ENCODE measurements at regions not wholly inside any gene's neighbourhood (a gene's known extent, or its start where the extent isn't known, plus 50 kb on each side); places are given as distances from the start of the nearest gene placed in this dataset.
"Not testable (repeated sequence)": the region's sequence is repeated elsewhere in the genome, so short reads cannot be mapped to it uniquely, and the experiment has no call there.

DNA sequence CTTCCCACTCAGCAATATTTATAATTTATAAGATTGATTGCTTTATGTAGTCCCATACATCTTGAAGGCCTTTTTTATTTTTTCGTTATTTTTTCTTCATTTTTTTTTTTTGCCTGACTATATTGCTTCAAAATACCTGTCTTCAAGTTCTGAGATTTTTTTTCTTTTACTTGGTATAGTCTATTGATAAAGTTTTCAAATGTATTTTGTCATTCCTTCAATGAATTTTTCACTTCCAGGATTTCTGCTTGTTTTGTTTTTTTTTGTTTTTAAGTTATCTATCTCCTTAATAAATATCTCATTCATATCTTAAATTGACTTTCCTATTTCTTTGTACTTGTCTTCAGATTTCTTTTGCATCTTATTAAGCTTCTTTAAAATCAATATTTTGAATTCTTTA lies 905.6 kb upstream of the CDH6 start:
- Mint-ChIP-seq H3K36me3 (ENCODE audit: low read depth) (no peaks in the 10 kb centered on the region), H3K27ac (no peak overlapping the region), H3K4me3 (no peak overlapping the region), H3K4me1 (no peaks in the 10 kb centered on the region), H3K9me3 (peaks cover 20% of the 10 kb centered on the region), H3K27me3 (no peaks in the 10 kb centered on the region)
- no peak for ATAC-seq (replicated peaks)

DNA sequence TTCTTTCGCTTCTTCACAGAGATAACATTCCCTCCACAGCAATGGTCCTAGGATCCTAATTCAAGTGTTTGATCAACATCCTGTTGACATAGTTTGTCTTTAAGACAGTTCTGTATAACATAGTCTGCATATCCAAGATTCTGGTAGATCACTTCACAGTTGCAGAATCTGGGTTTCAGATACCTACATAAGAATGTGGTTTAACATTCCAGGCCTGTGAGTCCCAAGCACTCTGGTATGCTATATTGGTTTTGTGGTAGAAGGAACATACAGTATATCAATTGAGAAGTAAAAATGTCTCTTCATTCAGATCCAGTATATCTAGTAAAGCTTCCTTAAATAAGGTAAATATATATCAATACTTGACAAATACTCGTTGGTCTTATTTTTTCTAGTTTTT lies 914.2 kb upstream of the CDH6 start:
- Mint-ChIP-seq H3K4me1 (no peaks in the 10 kb centered on the region), H3K4me3 (no peak overlapping the region), H3K27me3 (no peaks in the 10 kb centered on the region), H3K9me3 (peaks cover 5% of the 10 kb centered on the region), H3K27ac (no peak overlapping the region), H3K36me3 (ENCODE audit: low read depth) (no peaks in the 10 kb centered on the region)
- no peak for ATAC-seq (replicated peaks)

DNA sequence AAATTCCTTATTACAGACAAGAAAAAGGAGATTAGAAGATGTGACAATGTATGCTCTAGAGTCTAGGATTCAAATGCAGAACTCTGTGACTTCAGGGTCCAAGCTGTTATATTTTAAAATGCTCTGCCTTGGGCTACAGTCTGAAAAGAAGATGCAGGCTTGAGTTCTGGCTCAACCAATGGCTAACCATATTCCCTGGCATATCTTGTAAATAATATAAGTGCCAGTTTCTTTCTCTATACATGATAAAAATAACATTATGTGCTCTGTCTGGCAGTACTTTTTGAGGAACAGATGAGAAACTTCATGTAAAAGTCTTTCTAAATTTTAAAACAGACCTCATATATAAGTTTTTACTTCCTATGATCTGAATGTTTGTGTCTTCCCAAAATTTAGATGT lies 926.5 kb upstream of the CDH6 start:
- Mint-ChIP-seq H3K27ac (no peak overlapping the region), H3K4me1 (no peaks in the 10 kb centered on the region), H3K9me3 (peaks cover 7% of the 10 kb centered on the region), H3K27me3 (no peaks in the 10 kb centered on the region), H3K36me3 (ENCODE audit: low read depth) (no peaks in the 10 kb centered on the region), H3K4me3 (no peak overlapping the region)
- ATAC-seq (replicated peaks), result no peak

DNA sequence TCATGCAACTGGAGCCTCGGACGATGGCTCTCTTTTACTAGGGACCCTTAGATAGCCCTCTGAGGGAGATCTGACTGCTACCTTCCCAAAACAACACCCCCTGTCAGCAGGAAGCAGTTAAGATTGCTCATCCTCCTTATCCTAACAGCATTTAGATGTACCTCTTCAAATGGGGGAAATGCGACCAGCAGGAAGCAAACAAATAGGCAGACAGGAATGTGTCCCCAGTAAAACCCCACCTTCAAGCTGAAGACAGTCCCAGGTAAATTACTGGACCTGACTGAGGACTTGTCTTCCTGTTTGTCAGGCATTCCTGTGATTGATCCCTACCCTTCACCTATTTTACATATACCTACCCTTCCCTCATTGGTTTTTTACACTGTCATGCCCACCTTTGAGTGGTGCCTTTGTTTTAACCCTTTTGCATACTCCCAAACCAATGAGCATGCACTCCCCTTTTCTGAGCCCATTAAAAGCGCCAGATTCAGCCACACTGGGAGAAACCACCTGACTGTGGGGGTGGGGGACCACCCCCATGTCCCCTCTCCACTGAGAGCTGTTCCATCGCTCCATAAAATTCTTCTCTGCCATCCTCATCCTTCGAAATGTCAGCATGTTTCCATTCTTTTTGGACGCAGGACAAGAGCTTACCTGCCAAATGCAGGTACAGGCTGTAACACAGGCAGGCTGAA lies 954.0 kb upstream of the CDH6 start:
- no peaks in the 10 kb centered on the region for H3K36me3 Mint-ChIP-seq (ENCODE audit: low read depth)
- no peak overlapping the region for H3K27ac Mint-ChIP-seq
- H3K9me3 Mint-ChIP-seq, result peaks cover 17% of the 10 kb centered on the region
- no peak overlapping the region for H3K4me3 Mint-ChIP-seq
- no peak for ATAC-seq (replicated peaks)
- no peaks in the 10 kb centered on the region for H3K4me1 Mint-ChIP-seq
- no peaks in the 10 kb centered on the region for H3K27me3 Mint-ChIP-seq

DNA sequence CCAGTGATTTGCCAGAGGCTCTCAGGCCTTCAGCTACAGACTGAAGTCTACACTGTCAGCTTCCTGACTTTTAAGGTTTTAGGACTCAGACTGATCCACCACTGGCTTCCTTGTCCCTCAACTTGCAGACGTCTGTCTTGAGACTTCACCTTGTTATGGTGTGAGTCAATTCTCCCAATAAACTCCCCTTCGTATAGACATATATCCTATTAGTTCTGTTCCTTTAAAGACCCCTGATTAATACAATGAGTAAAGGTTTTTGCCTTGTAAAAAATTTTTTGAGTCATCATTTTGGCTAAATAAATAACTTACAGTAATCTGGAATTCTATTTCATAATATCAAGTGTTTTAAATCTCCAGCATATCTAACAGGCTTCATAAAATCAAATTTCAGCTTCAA lies 956.3 kb upstream of the CDH6 start:
- Mint-ChIP-seq H3K9me3 (peaks cover 17% of the 10 kb centered on the region), H3K36me3 (ENCODE audit: low read depth) (no peaks in the 10 kb centered on the region), H3K27ac (no peak overlapping the region), H3K27me3 (no peaks in the 10 kb centered on the region), H3K4me3 (no peak overlapping the region), H3K4me1 (no peaks in the 10 kb centered on the region)
- no peak for ATAC-seq (replicated peaks)

DNA sequence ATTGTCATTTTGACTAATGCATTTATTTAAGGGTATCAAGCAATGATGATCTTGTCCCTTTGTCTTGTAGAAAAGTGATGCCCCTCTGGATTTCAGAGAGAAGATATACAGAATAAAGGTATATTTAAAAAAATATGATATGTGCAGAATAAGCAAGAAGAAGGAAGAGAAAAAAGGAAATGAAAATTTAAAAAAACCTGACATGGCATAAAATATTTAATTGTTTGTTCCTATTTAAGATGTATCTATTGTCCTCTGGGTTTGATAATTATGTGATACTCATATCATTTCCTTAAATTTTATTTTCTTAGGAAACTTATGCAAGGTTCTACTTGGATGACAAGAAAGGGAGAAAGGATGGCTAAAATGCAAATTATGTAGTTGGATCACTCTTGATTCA lies 983.7 kb upstream of the CDH6 start:
- no peaks in the 10 kb centered on the region for H3K36me3 Mint-ChIP-seq (ENCODE audit: low read depth)
- no peaks in the 10 kb centered on the region for H3K4me1 Mint-ChIP-seq
- ATAC-seq (replicated peaks), result no peak

DNA sequence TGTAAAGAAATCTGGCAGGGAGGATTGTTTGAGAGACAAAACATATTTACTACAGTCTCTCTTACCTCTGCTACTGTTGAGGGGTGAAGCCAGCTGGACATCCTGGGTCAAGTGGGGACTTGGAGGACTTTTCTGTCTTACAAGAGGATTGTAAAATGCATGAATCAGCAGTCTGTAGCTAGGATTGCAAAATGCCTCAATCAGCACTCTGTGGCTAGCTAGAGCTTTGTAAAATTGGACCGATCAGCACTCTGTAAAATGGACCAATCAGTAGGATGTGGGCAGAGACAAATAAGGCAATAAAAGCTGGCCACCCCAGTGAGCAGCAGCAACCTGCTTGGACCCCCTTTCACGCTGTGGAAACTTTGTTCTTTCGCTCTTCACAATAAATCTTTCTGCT lies 995.8 kb upstream of the CDH6 start:
- Mint-ChIP-seq H3K4me1 (no peaks in the 10 kb centered on the region), H3K27me3 (no peaks in the 10 kb centered on the region), H3K4me3 (no peak overlapping the region), H3K36me3 (ENCODE audit: low read depth) (no peaks in the 10 kb centered on the region), H3K27ac (no peak overlapping the region), H3K9me3 (peaks cover 7% of the 10 kb centered on the region)
- no peak for ATAC-seq (replicated peaks)

More for the DNA sequence above, 983.7 kb upstream of the CDH6 start:
- Mint-ChIP-seq H3K27me3 (no peaks in the 10 kb centered on the region), H3K9me3 (peaks cover 22% of the 10 kb centered on the region), H3K27ac (no peak overlapping the region), H3K4me3 (no peak overlapping the region)

DNA sequence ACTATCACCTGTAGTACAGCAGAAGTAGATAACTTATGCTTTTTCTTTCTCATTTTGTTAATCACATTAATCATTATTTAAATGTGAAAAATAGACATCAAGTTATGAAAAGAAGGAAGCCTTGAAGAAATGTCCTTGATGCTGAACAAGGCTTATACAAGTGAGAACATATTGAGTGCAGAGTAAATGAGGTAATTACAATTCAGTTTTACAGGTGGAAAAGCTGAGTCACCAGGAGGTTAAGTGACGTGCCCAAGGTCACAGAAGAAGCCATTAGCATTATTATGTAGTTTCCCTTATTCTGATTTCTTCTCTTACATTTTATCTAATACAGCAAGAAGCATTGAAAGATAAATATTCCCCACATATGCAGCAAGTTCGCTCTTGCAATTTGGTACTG lies 998.5 kb upstream of the CDH6 start:
- Mint-ChIP-seq H3K4me1 (no peaks in the 10 kb centered on the region), H3K4me3 (no peak overlapping the region), H3K36me3 (ENCODE audit: low read depth) (no peaks in the 10 kb centered on the region), H3K9me3 (peaks cover 3% of the 10 kb centered on the region), H3K27ac (no peak overlapping the region), H3K27me3 (no peaks in the 10 kb centered on the region)
- ATAC-seq (replicated peaks), result no peak

DNA sequence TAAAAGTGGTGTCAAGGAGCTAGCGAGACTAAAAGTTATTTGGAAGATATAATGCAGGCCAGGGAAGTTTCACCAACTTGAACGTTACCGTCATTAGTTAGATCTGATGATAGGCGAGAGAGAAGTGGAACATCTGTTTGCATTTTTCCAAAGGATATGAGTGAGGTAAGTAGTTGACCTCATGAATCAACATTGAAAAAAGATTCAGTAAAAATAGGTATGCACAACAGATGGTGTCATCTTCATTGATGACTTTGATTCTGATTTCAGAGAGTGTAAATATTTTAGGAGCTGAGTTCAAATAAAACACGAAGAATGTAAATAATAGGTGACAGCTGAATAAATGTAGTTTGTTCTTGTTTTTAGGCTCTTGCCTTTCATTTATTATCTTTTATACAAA lies 998.9 kb upstream of the CDH6 start:
- ATAC-seq (replicated peaks), result no peak
- Mint-ChIP-seq H3K27ac (no peak overlapping the region), H3K4me3 (no peak overlapping the region), H3K9me3 (peaks cover 4% of the 10 kb centered on the region), H3K4me1 (no peaks in the 10 kb centered on the region), H3K27me3 (no peaks in the 10 kb centered on the region), H3K36me3 (ENCODE audit: low read depth) (no peaks in the 10 kb centered on the region)

DNA sequence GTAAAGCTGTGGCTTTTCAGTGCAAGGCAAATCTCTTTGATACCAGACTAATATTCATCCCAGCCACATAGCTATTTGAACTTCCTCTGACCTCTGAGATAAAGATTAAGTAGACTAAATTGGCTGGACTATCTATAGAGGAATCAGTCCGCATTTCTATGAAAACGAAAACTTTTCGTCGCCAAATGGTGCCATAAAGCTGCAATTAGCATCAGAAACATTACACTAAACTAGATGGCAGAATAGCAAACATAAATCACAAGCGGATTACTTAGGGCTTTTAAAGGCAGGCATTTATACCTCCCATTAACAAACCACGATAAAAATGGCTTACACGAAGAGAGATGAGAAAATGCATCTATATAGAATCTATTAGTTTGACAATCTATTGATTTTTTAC lies 1009.7 kb upstream of the CDH6 start:
- Mint-ChIP-seq H3K27me3 (no peaks in the 10 kb centered on the region), H3K4me3 (no peak overlapping the region), H3K27ac (no peak overlapping the region), H3K9me3 (peaks cover 10% of the 10 kb centered on the region), H3K4me1 (no peaks in the 10 kb centered on the region), H3K36me3 (ENCODE audit: low read depth) (no peaks in the 10 kb centered on the region)
- no peak for ATAC-seq (replicated peaks)

DNA sequence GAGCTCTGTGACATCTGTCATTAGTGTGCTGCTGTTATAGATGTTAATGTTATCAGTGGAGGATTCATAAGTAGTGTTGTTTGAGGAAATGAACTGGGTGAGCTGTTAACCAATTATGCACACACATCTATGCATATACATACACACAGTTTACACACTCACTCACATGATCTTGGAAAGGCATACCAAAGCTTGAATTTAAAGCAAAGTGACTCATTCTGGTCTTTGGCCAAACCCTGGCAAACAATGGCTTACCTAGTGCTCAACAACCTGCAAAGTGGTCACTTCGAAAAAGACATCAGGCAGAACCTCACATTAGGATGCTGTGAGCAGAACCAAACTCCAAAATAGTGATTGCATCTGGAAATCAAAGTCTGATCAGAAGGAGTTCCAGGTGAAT lies 1037.3 kb upstream of the CDH6 start:
- Mint-ChIP-seq H3K9me3 (peaks cover 27% of the 10 kb centered on the region), H3K36me3 (ENCODE audit: low read depth) (no peaks in the 10 kb centered on the region), H3K27ac (no peak overlapping the region), H3K4me3 (no peak overlapping the region), H3K4me1 (no peaks in the 10 kb centered on the region), H3K27me3 (no peaks in the 10 kb centered on the region)
- ATAC-seq (replicated peaks), result no peak

DNA sequence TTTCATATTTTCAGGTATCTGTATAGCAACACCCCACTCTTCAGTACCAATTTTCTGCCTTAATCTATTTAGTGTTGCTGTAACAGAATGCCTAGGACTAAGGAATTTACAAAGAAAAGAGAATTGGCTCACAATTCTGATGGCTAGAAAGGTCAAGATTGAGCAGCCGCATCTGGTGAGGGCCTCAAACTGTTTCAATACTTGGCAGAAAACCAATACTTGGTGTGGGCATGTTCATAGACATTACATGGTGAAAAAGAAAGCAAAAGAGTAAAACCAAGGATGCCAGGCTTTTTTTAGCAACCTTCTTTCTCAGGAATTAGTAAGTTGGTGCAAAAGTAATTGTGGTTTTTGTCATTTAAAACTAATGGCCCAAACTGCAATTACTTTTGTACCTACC lies 1041.1 kb upstream of the CDH6 start:
- no peaks in the 10 kb centered on the region for H3K27me3 Mint-ChIP-seq
- no peak for ATAC-seq (replicated peaks)
- H3K4me1 Mint-ChIP-seq, result no peaks in the 10 kb centered on the region
- no peaks in the 10 kb centered on the region for H3K36me3 Mint-ChIP-seq (ENCODE audit: low read depth)
- H3K4me3 Mint-ChIP-seq, result no peak overlapping the region
- H3K27ac Mint-ChIP-seq, result no peak overlapping the region
- H3K9me3 Mint-ChIP-seq, result peaks cover 26% of the 10 kb centered on the region

DNA sequence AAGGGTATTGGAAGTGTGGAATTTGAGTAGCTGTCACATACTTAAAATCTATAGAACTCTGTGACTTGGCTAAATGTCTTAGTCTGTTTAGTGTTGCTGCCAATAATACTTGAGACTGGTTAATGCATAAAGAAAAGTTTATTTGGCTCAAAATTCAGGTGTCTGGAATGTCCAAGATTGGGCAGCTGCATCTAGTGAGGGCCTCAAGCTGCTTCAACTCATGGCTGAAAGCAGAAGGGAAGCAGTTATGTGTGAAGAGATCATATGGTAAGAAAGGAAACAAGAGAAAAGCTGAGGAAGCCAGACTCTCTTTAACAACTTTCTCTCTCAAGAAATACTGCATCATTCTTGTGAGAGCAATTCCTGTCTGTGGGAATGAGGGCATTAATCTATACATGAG lies 1043.3 kb upstream of the CDH6 start:
- Mint-ChIP-seq H3K4me1 (no peaks in the 10 kb centered on the region), H3K4me3 (no peak overlapping the region), H3K27me3 (no peaks in the 10 kb centered on the region), H3K9me3 (peaks cover 19% of the 10 kb centered on the region), H3K36me3 (ENCODE audit: low read depth) (no peaks in the 10 kb centered on the region), H3K27ac (no peak overlapping the region)
- ATAC-seq (replicated peaks), result no peak

DNA sequence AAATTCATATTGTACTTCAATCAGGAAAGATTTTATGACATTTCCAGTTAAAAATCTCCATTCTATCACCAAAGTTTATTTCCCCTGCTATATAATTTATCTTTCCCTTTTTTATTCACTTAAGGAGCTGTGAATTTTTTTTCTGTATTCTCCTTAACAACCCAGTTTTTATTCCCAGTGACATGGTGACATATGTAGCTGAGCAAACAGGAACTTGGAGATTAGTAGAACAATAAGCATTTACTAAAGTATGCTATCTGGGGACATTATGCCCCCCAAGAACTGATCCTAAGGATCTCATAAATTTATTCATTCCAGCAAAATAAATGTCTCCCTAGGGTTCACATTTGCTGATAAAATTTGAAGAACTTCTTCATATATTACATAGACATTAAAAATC lies 1044.0 kb upstream of the CDH6 start:
- Mint-ChIP-seq H3K9me3 (peaks cover 19% of the 10 kb centered on the region), H3K4me3 (no peak overlapping the region), H3K27me3 (no peaks in the 10 kb centered on the region), H3K4me1 (no peaks in the 10 kb centered on the region), H3K27ac (no peak overlapping the region), H3K36me3 (ENCODE audit: low read depth) (no peaks in the 10 kb centered on the region)
- ATAC-seq (replicated peaks), result no peak

DNA sequence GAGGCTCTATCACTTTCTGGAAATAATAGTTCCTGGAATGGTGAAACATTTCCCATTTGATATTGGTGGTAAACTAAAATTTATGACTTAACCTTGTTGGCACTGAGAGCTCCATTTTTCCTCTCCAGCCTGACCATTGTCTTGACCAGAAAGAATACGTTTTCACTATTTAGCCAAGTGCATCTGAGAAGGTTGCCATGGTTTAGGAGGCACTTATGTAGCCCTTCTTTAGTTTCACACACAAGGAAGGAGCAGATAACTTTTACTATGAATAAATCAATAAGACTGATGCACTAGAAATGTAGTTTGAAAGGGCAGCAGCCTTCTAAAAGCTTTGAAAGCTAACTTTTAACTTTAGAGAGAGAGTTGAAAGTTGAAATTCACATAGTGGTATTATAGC lies 1045.5 kb upstream of the CDH6 start:
- no peaks in the 10 kb centered on the region for H3K4me1 Mint-ChIP-seq
- no peak overlapping the region for H3K4me3 Mint-ChIP-seq
- H3K36me3 Mint-ChIP-seq (ENCODE audit: low read depth), result no peaks in the 10 kb centered on the region
- H3K27ac Mint-ChIP-seq, result no peak overlapping the region
- no peaks in the 10 kb centered on the region for H3K27me3 Mint-ChIP-seq
- ATAC-seq (replicated peaks), result no peak
- H3K9me3 Mint-ChIP-seq, result peaks cover 22% of the 10 kb centered on the region

DNA sequence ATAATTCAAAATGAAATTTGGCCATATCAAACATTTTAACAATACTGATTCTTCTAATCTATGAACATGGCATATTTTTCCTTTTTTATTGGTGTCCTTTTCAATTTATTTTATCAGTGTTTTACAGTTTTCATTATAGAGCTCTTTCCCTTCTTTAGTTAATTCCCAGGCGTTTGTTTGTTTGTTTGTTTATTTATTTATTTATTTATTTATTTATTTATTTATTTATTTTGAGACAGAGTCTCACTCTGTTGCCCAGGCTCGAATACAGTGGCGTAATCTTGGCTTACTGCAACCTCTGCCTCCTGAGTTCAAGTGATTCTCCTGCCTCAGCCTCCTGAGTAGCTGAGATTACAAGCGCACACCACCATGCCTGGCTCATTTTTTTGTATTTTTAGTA lies 1049.4 kb upstream of the CDH6 start:
- not testable (repeated sequence) for H3K4me3 Mint-ChIP-seq; H3K4me1 Mint-ChIP-seq; ATAC-seq (replicated peaks); H3K27ac Mint-ChIP-seq; H3K27me3 Mint-ChIP-seq; H3K36me3 Mint-ChIP-seq (ENCODE audit: low read depth)
- peaks cover 12% of the 10 kb centered on the region for H3K9me3 Mint-ChIP-seq
